ENCODE measurements at regions not wholly inside any gene's neighbourhood (a gene's known extent, or its start where the extent isn't known, plus 50 kb on each side); places are given as distances from the start of the nearest gene placed in this dataset.

- H3K4me3 ChIP-seq, result no peak overlapping the region
- no peaks in the 10 kb centered on the region for H3K4me1 ChIP-seq
- H3K27me3 ChIP-seq, result no peaks in the 10 kb centered on the region
- no peak overlapping the region for H3K27ac ChIP-seq
- H3K36me3 ChIP-seq, result no peaks in the 10 kb centered on the region
- no peak for TF ChIP-seq POLR2A (IDR thresholded peaks at IDR 0.05)
- no peak for TF ChIP-seq POLR2AphosphoS5 (IDR thresholded peaks at IDR 0.05)
- no peak for TF ChIP-seq CTCF (IDR thresholded peaks at IDR 0.05)
- no peak for TF ChIP-seq EP300 (IDR thresholded peaks at IDR 0.05)
- DNase-seq (ENCODE audit: low spot score in 2 of 2), result no peak
- 83% methylated on average over 2 of the region's 2 CpGs for WGBS
- no peaks in the 10 kb centered on the region for H3K9me3 ChIP-seq
Observed at GRCh38 chr7:12995912-12996469, 308.6 kb downstream of the ARL4A start.

GRCh38 chr7:13007331-13007730 lies 319.9 kb downstream of the ARL4A start:
- DNase-seq (ENCODE audit: low spot score in 2 of 2), result no peak
- H3K9me3 ChIP-seq, result peaks cover 10% of the 10 kb centered on the region
- H3K4me3 ChIP-seq, result no peak overlapping the region
- H3K36me3 ChIP-seq, result no peaks in the 10 kb centered on the region
- H3K4me1 ChIP-seq, result no peaks in the 10 kb centered on the region
- no peaks in the 10 kb centered on the region for H3K27me3 ChIP-seq
- TF ChIP-seq CTCF (IDR thresholded peaks at IDR 0.05), result no peak
- TF ChIP-seq POLR2A (IDR thresholded peaks at IDR 0.05), result no peak
- no peak for TF ChIP-seq EP300 (IDR thresholded peaks at IDR 0.05)
- TF ChIP-seq POLR2AphosphoS5 (IDR thresholded peaks at IDR 0.05), result no peak
- WGBS, result 80% methylated on average over 1 of the region's 1 CpG
- H3K27ac ChIP-seq, result no peak overlapping the region

DNA sequence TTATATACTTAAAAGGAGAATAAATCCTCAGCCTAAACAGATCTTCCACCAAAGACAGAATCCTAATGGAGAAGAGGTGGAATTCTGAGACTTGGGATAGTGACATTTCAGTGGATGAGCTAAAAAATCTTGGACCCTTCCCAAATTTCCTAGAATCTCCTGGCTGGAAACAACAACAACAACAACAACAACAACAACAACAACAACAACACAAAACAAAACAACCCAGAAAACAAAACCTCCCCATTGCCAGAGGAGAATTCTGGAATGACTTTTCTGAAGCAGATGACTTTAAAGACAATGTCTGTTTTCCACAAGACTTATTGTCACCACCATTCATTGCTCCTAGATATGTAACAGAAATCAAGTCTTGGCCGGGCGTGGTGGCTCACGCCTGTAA lies 322.1 kb downstream of the ARL4A start:
- no peak overlapping the region for H3K4me3 ChIP-seq
- no peaks in the 10 kb centered on the region for H3K36me3 ChIP-seq
- no peak for DNase-seq (ENCODE audit: low spot score in 2 of 2)
- no peaks in the 10 kb centered on the region for H3K9me3 ChIP-seq
- 100% methylated on average over 3 of the region's 3 CpGs for WGBS
- TF ChIP-seq CTCF (IDR thresholded peaks at IDR 0.05) (no peak), POLR2AphosphoS5 (IDR thresholded peaks at IDR 0.05) (no peak), POLR2A (IDR thresholded peaks at IDR 0.05) (no peak), EP300 (IDR thresholded peaks at IDR 0.05) (no peak)
- no peaks in the 10 kb centered on the region for H3K27me3 ChIP-seq
- H3K4me1 ChIP-seq, result no peaks in the 10 kb centered on the region
- no peak overlapping the region for H3K27ac ChIP-seq

DNA sequence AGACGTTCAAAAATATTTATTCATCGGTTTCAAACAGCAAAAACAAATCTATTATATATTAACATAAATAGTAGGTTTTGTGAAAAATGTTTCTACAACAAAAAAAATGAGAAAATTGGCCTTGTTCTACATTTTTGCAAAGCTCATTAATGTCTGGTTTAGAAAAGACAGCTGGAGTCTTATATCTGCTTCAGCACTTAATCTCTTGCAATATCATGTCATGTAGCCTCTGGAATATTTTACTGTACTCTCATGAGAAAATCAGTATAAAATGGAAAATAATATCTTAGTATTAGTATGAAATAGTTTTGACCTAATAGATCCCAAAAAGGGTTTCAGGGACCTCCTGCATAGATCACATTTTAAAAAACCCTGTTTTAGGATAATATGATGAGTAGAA lies 326.6 kb downstream of the ARL4A start:
- peaks cover 14% of the 10 kb centered on the region for H3K4me1 ChIP-seq
- no peak overlapping the region for H3K4me3 ChIP-seq
- H3K9me3 ChIP-seq, result no peaks in the 10 kb centered on the region
- 81% methylated on average over 2 of the region's 2 CpGs for WGBS
- DNase-seq (ENCODE audit: low spot score in 2 of 2), result no peak
- H3K36me3 ChIP-seq, result no peaks in the 10 kb centered on the region
- H3K27ac ChIP-seq, result no peak overlapping the region
- H3K27me3 ChIP-seq, result no peaks in the 10 kb centered on the region
- TF ChIP-seq EP300 (IDR thresholded peaks at IDR 0.05), result no peak
- TF ChIP-seq POLR2A (IDR thresholded peaks at IDR 0.05), result no peak
- TF ChIP-seq POLR2AphosphoS5 (IDR thresholded peaks at IDR 0.05), result no peak
- TF ChIP-seq CTCF (IDR thresholded peaks at IDR 0.05), result no peak

- Histone ChIP-seq H3K36me3 (no peaks in the 10 kb centered on the region), H3K27me3 (no peaks in the 10 kb centered on the region), H3K4me1 (peaks cover 14% of the 10 kb centered on the region), H3K27ac (no peak overlapping the region), H3K9me3 (no peaks in the 10 kb centered on the region), H3K4me3 (no peak overlapping the region)
- DNase-seq (ENCODE audit: low spot score in 2 of 2), result no peak
- WGBS, result 79% methylated on average over 11 of the region's 11 CpGs
- TF ChIP-seq POLR2A (IDR thresholded peaks at IDR 0.05), result no peak
- no peak for TF ChIP-seq EP300 (IDR thresholded peaks at IDR 0.05)
Observed at GRCh38 chr7:13016036-13016581, 328.7 kb downstream of the ARL4A start.

Data from suprapubic skin (tissue), 4 donors.